ENCODE measurements at regions not wholly inside any gene's neighbourhood (a gene's known extent, or its start where the extent isn't known, plus 50 kb on each side); places are given as distances from the start of the nearest gene placed in this dataset.
"Not testable (repeated sequence)": the region's sequence is repeated elsewhere in the genome, so short reads cannot be mapped to it uniquely, and the experiment has no call there.

DNA sequence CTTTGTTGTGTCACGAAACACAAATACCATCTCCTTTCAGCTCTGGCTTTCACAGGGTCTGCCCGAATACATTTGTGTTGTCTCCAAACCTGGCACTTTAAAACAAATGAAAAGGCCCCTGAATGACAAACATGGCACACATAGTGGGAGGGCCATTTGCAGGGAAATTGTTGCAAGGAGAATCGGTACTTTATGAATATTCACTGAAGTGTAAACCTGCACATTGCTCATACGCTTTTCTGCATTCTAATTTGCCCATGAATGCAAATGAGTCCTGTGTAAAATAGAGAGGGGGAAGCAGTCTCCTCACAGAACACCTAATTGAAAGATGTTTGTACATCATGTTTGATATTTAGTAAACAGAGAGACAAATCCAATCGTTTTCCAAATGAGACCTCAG is 82.7 kb upstream of the PCDH8 start:
- DNase-seq (ENCODE audit: low read depth), result no peak

- no peak for DNase-seq (ENCODE audit: low read depth)
These were observed 81.4 kb upstream of the PCDH8 start for GRCh38 chr13:52929846-52930245.

DNA sequence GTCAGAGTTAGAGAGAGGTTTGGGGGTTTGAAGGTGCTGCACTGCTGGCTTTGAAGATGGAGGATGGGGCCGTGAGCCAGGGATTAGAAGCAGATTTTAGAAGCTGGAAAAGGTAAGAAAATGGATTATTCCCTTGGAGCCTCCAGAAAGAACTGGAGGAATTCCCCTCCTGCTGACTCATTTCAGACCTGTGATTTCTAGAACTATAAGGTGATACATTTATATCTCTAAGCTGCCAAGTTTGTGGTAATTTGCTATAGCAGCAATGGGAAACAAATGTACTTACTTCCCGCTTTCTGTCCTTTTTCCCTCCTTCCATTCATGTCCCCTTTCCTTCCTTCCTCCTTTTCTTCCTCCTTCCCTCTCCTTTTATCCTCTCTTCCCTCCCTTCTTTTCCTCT is 78.5 kb upstream of the PCDH8 start:
- no peak for DNase-seq (ENCODE audit: low read depth)

DNA sequence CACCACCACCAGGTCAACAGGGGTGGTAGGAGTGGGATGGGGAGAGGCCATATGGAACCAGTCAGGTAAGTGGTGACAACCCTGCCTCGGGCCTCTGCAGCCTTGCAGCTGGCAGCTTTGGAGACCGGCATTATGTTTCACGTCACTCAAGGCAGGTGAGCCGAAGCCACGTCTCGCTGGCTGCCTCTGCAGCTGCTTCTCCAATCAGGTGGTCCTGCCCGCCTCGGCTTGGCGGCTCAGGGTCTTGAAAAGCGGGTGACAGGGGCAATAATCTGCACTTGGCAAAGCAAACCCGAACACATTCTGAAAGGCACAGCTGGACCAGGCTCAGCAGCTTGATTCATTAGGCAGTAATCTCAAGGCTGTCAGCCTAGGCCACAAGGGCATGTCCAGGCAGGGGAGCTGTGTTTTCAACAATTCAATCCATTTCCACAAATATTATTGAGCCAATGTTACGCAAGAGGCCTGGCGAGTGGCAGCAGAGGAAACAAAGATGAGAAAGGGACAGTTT is 77.4 kb upstream of the PCDH8 start:
- no peak for DNase-seq (ENCODE audit: low read depth)

DNA sequence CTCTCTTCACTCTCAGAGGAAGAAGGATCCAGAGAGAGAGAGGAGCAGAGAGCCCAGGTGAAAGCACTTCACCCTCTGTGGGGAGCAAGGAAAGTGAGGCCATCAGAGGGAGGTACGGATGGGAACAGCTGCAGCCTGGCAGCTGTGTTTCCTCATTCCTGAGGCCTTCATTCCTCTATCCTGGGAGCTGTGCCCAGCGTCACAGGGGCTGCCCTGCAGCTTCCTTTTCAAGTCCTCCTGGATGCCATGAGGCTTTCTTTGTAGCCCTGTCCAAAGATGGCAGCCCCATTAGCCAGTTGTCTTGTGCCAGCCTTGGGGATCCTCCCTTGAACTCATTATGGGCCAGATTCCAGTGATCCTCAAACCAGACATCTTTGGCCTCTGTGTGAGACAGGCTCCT is 76.8 kb upstream of the PCDH8 start:
- no peak for DNase-seq (ENCODE audit: low read depth)

- DNase-seq (ENCODE audit: low read depth), result no peak
These were observed 76.1 kb upstream of the PCDH8 start for GRCh38 chr13:52924289-52925148.

- DNase-seq (ENCODE audit: low read depth), result no peak
These were observed 74.5 kb upstream of the PCDH8 start for GRCh38 chr13:52922961-52923360.

- DNase-seq (ENCODE audit: low read depth), result no peak
These were observed 72.8 kb upstream of the PCDH8 start for GRCh38 chr13:52921194-52921593.

DNA sequence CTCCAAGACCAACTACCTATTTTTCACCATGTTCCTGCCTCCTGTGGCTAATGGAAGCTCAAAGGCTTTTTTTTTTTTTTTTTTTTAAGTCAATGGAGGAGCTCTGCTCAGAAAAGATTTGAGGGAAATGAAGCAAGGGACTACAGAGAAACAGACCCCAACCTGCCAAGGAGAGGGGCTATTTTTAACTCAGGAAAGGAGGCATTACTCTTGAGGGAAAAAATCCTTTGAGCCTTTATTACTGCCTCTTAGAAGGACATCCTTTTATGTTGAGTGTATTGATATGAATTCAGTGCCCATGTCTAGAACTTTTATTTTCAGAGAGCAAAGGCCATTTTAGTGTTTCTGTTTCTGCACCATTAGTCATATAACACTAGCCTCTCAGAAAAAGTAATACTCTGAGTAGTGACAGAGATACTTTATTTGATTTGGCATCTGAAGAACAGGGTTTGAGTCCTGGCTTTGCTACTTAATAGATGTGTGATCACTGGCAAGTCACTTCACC is 68.1 kb upstream of the PCDH8 start:
- no peak for DNase-seq (ENCODE audit: low read depth)

DNA sequence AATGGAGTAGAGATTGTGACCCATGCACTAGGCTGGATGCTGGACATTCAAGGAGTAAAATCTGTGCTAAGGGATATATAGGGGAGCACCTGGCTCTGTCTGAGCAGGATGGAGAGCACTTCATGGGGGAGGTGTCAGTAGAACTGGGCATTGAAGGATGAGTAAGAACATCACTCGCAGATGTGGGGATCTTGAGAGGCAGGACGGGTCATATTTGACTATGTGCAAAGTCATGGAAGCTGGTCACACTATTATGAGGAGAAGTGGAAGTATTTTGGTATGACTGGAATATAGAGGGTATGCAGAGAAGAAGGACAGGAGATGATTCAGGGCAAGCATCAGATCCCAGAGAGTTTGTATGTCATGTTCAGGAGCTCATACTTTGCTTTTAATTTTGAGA is 62.9 kb upstream of the PCDH8 start:
- no peak for DNase-seq (ENCODE audit: low read depth)

- not testable (repeated sequence) for DNase-seq (ENCODE audit: low read depth)
These were observed 61.9 kb upstream of the PCDH8 start for GRCh38 chr13:52910318-52910717.

DNA sequence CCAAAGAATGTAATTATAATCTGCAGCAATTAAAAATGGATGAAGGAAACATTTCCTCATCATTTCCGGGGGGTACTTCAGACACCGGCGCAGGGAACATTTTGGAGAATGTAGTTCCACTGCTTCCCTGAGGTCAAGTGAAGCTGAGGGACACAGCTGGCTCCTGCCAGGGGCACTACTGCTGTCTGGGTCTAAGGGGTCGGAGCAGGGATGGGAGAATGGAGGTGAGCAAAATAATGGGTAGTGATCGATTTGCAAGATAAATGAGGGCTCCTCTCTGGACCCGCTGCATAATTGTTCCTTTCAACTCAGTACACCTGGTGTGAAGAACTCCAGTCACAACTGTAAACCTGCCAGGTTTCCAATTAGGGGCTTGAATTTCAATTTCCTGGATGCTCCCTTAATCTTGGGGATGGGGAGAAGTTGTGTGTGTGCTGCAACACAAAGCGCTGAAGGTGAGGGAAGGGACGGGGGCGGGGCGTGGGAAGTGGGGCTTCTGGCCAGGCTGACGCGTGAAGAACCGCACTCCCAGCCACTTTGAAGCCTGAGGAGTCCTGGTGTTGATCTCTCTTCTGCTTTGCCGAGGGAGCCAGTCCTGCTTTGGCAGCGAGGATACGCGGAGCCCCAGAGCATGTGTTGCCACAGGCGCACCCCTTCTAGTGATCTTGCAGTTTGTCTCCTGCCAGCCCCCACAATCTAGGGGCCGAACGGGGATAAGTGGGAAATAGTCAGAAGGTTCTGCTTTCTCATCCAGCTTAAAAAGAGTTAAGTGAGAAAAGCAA is 57.9 kb upstream of the PCDH8 start:
- DNase-seq (ENCODE audit: low read depth), result no peak

DNA sequence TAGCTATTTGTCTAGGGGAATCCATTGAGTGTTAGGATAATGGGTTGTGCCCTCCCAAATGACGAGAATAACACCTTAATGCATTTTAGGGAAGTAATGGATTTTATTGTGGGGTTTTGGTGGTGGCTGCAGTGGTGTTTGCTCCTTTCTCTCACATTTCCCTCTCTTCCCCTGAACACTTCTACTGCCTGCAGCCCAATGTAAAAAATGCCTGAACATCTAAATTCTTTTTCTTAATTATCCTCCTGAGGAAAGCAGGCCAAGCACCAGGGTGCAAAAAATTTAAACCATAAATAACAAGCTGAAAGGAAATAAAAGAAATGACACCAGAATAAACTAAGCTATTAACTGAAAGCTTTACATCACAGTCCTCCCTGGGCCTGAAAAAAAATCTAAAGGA is 57.3 kb upstream of the PCDH8 start:
- DNase-seq (ENCODE audit: low read depth), result no peak

- DNase-seq (ENCODE audit: low read depth), result no peak
These were observed 54.9 kb upstream of the PCDH8 start for GRCh38 chr13:52903320-52903719.

- no peak for DNase-seq (ENCODE audit: low read depth)
These were observed 50.8 kb upstream of the PCDH8 start for GRCh38 chr13:52899206-52899605.

Measured in stimulated activated CD8-positive, alpha-beta memory T cell treated with anti-CD3 and anti-CD28 coated beads, Interleukin-12 subunit alpha, Interleukin-12 subunit beta, amount 100 ng/mL, for 1 hour (primary cell).